HG03354 (cell line): ENCODE measurements at regions not wholly inside any gene's neighbourhood (a gene's known extent, or its start where the extent isn't known, plus 50 kb on each side); places are given as distances from the start of the nearest gene placed in this dataset.
"Not testable (repeated sequence)": the region's sequence is repeated elsewhere in the genome, so short reads cannot be mapped to it uniquely, and the experiment has no call there.

Source experiments
- ATAC-seq: cut with Tn5 transposase; IDR thresholded peaks from one replicate; pipeline ENCODE4 v1.9.1; 2021; ENCODE audit warnings: mild to moderate bottlenecking; ENCODE audit not compliant: unreplicated experiment, poor library complexity, severe bottlenecking

- ATAC-seq = not testable (repeated sequence)
These were observed 277.7 kb upstream of the ZNF322 start for GRCh38 chr6:26937258-26937657.

- ATAC-seq = not testable (repeated sequence)
These were observed 291.7 kb upstream of the ZNF322 start for GRCh38 chr6:26951211-26951610.

GRCh38 chr6:26956078-26956600, 291.4 kb upstream of the PRSS16 start:
- ATAC-seq = not testable (repeated sequence)

- not testable (repeated sequence) for ATAC-seq
These were observed 290.8 kb upstream of the PRSS16 start for GRCh38 chr6:26956601-26957184.

- ATAC-seq = not testable (repeated sequence)
These were observed 289.9 kb upstream of the PRSS16 start for GRCh38 chr6:26957399-26958127.

- not testable (repeated sequence) for ATAC-seq
These were observed 286.3 kb upstream of the PRSS16 start for GRCh38 chr6:26961236-26961635.

- ATAC-seq = no peak
These were observed 245.1 kb upstream of the PRSS16 start for GRCh38 chr6:27002447-27002846.

GRCh38 chr6:27007020-27007419, 240.5 kb upstream of the PRSS16 start:
- no peak for ATAC-seq

GRCh38 chr6:27008613-27009012, 238.9 kb upstream of the PRSS16 start:
- not testable (repeated sequence) for ATAC-seq

GRCh38 chr6:27014053-27014452, 233.4 kb upstream of the PRSS16 start:
- not testable (repeated sequence) for ATAC-seq

GRCh38 chr6:27016689-27017088, 230.8 kb upstream of the PRSS16 start:
- ATAC-seq = no peak

- not testable (repeated sequence) for ATAC-seq
These were observed 229.1 kb upstream of the PRSS16 start for GRCh38 chr6:27018401-27018800.

- peak; percentile 96 for ATAC-seq
These were observed 227.6 kb upstream of the PRSS16 start for GRCh38 chr6:27019651-27020552.

- no peak for ATAC-seq
These were observed 227.0 kb upstream of the PRSS16 start for GRCh38 chr6:27020553-27020880.

- ATAC-seq = no peak
These were observed 223.8 kb upstream of the PRSS16 start for GRCh38 chr6:27023664-27024063.

- ATAC-seq = no peak
These were observed 222.2 kb upstream of the PRSS16 start for GRCh38 chr6:27025351-27025750.

- no peak for ATAC-seq
These were observed 221.1 kb upstream of the PRSS16 start for GRCh38 chr6:27026361-27026760.

- no peak for ATAC-seq
These were observed 216.2 kb upstream of the PRSS16 start for GRCh38 chr6:27031302-27031701.

- ATAC-seq = no peak
These were observed 209.0 kb upstream of the PRSS16 start for GRCh38 chr6:27038498-27038897.
